Omental fat pad (tissue), 3 donors: ENCODE measurements at regions not wholly inside any gene's neighbourhood (a gene's known extent, or its start where the extent isn't known, plus 50 kb on each side); places are given as distances from the start of the nearest gene placed in this dataset.

Experiments used
- ATAC-seq: fragments of 150-250 bp; one replicate; pipeline ENCODE4 v1.9.1; 2016; ENCODE audit warnings: mild to moderate bottlenecking, moderate library complexity; ENCODE audit not compliant: low FRiP score
- DNase-seq: peaks from one replicate; pipeline ENCODE4 v3.0.0-alpha.2; 2019; ENCODE audit warnings: low spot score
- CTCF ChIP-seq, 3 donors: fragments of 450-650 bp; IDR thresholded peaks; one replicate each; pipeline ENCODE4 v1.5.1; 2016 to 2017; ENCODE audit warnings: antibody characterized with exemption in 3 of 3, mild to moderate bottlenecking in 3 of 3, moderate library complexity in 2 of 3

GRCh38 chr14:53634793-53635192 is 321.8 kb downstream of the BMP4 start:
- TF ChIP-seq CTCF (IDR thresholded peaks at IDR 0.05) = no peak
- ATAC-seq (no peak), DNase-seq (no peak)

DNA sequence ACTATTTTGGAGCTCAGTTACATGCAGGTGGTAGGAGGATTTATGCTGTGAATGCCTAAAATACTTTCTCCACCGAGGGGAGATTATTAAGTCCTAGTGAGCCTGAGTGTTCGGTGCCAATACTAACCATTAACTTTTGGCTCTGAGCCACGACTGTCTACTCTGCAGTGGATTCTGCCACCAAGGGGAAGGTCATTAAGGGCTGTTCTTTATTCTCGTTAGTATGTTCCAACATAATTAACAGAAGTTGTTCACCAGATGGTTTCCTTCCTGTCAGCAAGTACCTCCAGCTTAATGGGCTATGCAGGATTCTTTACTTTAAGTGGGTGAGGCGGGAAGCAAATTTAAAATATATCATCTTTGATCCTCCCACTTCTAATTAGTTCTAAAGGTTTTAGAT is 326.3 kb downstream of the BMP4 start:
- no peak for TF ChIP-seq CTCF (IDR thresholded peaks at IDR 0.05)
- no peak for DNase-seq
- ATAC-seq = no peak

DNA sequence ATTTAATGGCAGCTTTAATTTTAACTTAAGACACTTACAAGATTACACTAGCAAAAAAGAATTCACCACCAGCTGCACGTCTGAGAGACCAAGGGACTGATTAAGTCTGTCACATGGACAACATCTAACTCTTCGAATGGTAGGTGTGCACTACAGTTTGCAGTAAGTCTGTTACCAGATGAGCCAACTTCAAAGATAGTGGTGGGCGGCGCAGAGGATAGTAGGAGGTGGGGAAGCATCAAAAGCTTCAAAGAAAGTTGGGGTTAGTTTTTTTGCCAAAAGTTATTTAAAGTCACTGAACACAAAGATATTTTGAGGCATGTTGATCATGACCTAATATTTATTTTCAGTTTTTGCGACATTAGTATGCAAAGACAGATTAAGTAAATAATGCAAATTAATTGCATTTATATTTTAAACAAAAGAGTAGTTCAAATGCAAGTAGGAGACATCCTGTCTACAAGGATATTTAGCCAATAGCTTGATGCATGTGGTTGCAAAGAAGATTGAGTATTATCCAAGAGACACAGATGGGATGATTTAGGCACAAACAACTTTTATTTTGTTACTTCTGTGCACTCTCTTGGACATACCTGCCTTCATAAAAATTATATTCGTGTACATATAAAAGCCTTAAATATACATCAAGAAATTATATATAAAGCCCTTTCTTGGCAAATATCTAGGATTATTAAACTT is 327.7 kb downstream of the BMP4 start:
- DNase-seq (no peak), ATAC-seq (no peak)
- TF ChIP-seq CTCF (IDR thresholded peaks at IDR 0.05) = no peak

DNA sequence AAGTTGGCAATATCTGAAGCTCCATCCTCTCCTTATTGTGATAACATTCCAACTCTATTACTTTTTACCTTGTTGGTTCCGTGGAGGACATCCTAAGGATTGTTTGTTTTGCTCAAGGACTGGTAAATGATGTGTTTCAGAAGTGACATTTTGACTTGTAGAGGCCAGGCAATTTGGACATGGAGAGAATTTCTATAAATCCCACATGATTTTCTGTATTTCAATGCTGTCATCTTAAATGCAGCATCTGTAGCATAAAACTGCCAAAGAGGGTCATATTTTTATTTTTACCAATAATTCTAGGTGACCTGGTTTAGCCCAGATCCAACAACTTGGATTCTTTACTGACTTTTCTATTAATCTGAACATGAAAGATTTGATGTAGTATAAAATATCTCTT is 328.4 kb downstream of the BMP4 start:
- TF ChIP-seq CTCF (IDR thresholded peaks at IDR 0.05) = no peak
- DNase-seq (no peak), ATAC-seq (no peak)

- no peak for ATAC-seq
- no peak for TF ChIP-seq CTCF (IDR thresholded peaks at IDR 0.05)
- DNase-seq = no peak
Measured at GRCh38 chr14:53626761-53627160, 329.9 kb downstream of the BMP4 start.

DNA sequence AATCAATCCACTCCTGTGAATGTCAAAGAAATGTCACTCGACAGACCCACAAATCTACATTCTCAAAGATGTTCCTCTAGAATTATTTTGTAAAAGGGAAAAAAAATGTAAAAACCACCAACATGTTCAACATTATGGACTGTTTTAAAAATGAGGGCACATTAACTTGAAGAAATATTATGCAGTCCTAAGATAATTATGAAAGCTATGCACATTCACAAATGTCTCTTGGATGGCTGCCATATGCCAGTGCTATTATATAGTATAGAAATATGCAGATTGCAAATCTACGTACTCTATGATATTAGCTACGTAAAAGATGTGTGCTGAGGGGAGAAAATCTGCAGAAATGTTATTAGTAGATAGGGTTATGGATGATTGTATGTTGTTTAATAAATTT is 334.2 kb downstream of the BMP4 start:
- ATAC-seq (no peak), DNase-seq (no peak)
- TF ChIP-seq CTCF (IDR thresholded peaks at IDR 0.05) = no peak

DNA sequence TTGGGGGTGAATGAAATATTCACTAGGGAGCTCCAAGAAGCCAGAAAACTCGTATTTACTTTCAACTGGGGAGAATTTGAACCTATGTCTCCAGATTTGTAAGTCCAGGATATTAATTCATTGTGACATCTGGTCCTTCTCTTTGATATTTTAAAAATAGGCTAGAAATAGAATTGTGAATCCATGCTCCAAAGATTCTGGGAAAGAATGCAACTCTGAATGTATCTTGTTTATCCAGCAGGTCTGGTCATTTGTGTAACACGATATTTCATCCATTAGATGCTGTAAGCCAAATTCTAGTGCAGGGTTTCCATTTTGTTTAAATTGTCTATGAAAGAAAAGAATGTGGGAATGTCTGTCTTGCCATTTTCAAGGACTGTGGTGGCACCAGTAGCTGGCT is 334.7 kb downstream of the BMP4 start:
- no peak for DNase-seq
- TF ChIP-seq CTCF (IDR thresholded peaks at IDR 0.05) = no peak
- no peak for ATAC-seq
